GM12878 (cell line): ENCODE measurements at regions not wholly inside any gene's neighbourhood (a gene's known extent, or its start where the extent isn't known, plus 50 kb on each side); places are given as distances from the start of the nearest gene placed in this dataset.

Experiments
- ELK1 ChIP-seq: IDR thresholded peaks from 2 replicates; pipeline ENCODE4 v1.6.1; 2012; ENCODE audit warnings: low read depth, low read length, improper control_type of control experiment
- KLF5 ChIP-seq: fragments of 450-650 bp; IDR thresholded peaks from 2 replicates; pipeline ENCODE4 v1.6.1; 2014; ENCODE audit warnings: mild to moderate bottlenecking; ENCODE audit not compliant: partially characterized antibody
- NR2F1 ChIP-seq: fragments of 450-650 bp; conservative IDR thresholded peaks from 2 replicates; pipeline ENCODE4 v1.6.1; 2017; ENCODE audit warnings: mild to moderate bottlenecking
- SKIL ChIP-seq: fragments of 450-650 bp; IDR thresholded peaks from 2 replicates; pipeline ENCODE4 v1.6.1; 2017; ENCODE audit warnings: mild to moderate bottlenecking, low read depth, inconsistent platforms; ENCODE audit not compliant: poor library complexity, severe bottlenecking
- SUZ12 ChIP-seq: fragments of 200-600 bp; sonication (generic); IDR thresholded peaks from one replicate; pipeline ENCODE4 v1.6.1; 2018; ENCODE audit warnings: antibody characterized with exemption, mild to moderate bottlenecking; ENCODE audit not compliant: unreplicated experiment
- ZNF207 ChIP-seq: fragments of 450-650 bp; IDR thresholded peaks from 2 replicates; pipeline ENCODE4 v1.6.1; 2014; ENCODE audit warnings: antibody characterized with exemption, mild to moderate bottlenecking, borderline replicate concordance
- ZSCAN29 ChIP-seq: fragments of 450-650 bp; IDR thresholded peaks from 2 replicates; pipeline ENCODE4 v1.6.1; 2017; ENCODE audit warnings: mild to moderate bottlenecking, moderate library complexity
- TF ChIP-seq, protein P1 (sequence below): IDR thresholded peaks from 2 replicates; pipeline ENCODE4 v1.6.1; 2012; ENCODE audit warnings: mild to moderate bottlenecking, low read depth, low read length

GRCh38 chr17:31748881-31749280, 110.2 kb downstream of the COPRS start (continued):
- TF ChIP-seq ZNF207 (no peak), SUZ12 (no peak), SKIL (no peak), ELK1 (no peak), ZSCAN29 (no peak), KLF5 (no peak), NR2F1 (no peak)
- TF ChIP-seq, protein P1, sequence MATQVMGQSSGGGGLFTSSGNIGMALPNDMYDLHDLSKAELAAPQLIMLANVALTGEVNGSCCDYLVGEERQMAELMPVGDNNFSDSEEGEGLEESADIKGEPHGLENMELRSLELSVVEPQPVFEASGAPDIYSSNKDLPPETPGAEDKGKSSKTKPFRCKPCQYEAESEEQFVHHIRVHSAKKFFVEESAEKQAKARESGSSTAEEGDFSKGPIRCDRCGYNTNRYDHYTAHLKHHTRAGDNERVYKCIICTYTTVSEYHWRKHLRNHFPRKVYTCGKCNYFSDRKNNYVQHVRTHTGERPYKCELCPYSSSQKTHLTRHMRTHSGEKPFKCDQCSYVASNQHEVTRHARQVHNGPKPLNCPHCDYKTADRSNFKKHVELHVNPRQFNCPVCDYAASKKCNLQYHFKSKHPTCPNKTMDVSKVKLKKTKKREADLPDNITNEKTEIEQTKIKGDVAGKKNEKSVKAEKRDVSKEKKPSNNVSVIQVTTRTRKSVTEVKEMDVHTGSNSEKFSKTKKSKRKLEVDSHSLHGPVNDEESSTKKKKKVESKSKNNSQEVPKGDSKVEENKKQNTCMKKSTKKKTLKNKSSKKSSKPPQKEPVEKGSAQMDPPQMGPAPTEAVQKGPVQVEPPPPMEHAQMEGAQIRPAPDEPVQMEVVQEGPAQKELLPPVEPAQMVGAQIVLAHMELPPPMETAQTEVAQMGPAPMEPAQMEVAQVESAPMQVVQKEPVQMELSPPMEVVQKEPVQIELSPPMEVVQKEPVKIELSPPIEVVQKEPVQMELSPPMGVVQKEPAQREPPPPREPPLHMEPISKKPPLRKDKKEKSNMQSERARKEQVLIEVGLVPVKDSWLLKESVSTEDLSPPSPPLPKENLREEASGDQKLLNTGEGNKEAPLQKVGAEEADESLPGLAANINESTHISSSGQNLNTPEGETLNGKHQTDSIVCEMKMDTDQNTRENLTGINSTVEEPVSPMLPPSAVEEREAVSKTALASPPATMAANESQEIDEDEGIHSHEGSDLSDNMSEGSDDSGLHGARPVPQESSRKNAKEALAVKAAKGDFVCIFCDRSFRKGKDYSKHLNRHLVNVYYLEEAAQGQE: no peak
